Erythroblast (primary cell): ENCODE measurements at regions not wholly inside any gene's neighbourhood (a gene's known extent, or its start where the extent isn't known, plus 50 kb on each side); places are given as distances from the start of the nearest gene placed in this dataset.

Experiments
- DNase-seq, 2 experiments: peaks; one replicate each; lab custom pipeline; 2025; lab: John Stamatoyannopoulos, UW
- GATA1 ChIP-seq: IDR thresholded peaks from 2 replicates; pipeline ENCODE4 v1.6.1; 2011; ENCODE audit warnings: low read depth, mild to moderate bottlenecking, control low read depth, low read length, moderate library complexity
- POLR2A ChIP-seq: IDR thresholded peaks from 2 replicates; pipeline ENCODE4 v1.6.1; 2011; ENCODE audit warnings: mild to moderate bottlenecking, low read length

DNA sequence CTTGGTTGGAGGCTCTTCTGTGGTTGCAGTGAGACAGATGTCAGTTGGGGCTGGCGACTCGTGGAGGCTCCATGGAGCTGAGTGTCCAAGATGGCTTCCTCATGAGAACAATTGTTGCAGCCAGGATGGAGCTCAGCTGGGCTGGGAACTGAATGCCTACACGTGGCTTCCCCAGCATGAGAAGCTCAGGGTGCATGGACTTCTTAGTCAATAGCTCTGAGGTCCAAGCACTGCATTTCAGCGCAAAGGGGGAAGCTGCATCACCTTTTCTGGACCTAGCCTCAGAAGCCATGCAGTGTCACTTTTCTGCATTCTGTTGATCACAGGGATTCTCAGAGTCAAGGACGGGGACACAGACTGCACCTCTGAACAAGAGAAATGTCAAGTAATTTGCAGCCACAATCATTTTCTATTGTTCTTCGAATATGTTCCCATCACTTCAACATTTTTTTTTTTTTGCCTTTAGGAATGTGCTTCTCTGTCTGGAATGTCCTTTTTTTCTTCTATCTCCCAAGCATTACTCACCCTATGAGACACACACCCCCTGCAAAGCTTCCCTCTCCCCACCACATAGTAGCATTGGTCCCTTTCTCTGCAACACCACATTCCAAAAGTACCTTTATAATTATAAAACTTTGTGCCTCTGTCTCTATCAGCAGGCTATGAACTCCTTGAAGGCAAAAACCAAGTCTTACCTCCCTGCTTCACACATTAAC is 57.5 kb upstream of the STK32A start:
- no peak for DNase-seq
- TF ChIP-seq POLR2A = no peak
- no peak for TF ChIP-seq GATA1

DNA sequence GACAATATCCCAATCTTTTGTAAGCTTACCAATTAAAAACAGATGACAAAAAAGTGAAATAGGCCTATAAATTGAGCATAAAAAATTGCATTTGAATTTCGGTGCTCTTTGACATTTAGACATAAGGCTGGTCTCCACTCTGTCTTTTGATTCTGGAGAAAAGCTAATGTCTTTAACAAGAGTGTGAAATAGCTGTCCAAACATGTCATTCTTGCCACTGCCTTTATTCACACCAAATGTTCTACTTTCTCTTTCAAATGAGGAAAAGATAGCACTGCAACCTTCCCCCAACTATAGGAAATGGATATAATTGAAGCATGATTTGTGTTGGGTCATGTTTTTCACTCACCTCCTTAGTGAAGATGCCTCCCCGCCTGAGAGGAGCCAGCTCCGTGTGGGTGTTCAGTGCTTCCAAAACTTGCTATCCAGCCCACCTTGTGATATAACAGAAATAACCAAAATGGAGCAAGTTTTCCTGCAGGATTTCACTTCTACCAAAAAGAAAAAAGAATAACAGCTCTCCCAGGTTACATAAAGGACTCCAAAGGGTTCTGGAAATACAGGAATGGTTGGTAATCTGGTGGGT is 55.2 kb upstream of the STK32A start:
- TF ChIP-seq POLR2A (no peak), GATA1 (no peak)
- no peak for DNase-seq

- DNase-seq = no peak
- no peak for TF ChIP-seq POLR2A
- no peak for TF ChIP-seq GATA1
Observed at GRCh38 chr5:147180751-147181150, 54.1 kb upstream of the STK32A start.
